Vagina (tissue), 2 donors: ENCODE measurements at regions not wholly inside any gene's neighbourhood (a gene's known extent, or its start where the extent isn't known, plus 50 kb on each side); places are given as distances from the start of the nearest gene placed in this dataset.

Source experiments
- POLR2A ChIP-seq, 2 donors: fragments of 450-650 bp; IDR thresholded peaks; one replicate each; pipeline ENCODE4 v1.6.1; 2017; ENCODE audit warnings: antibody characterized with exemption in 2 of 2, mild to moderate bottlenecking in 2 of 2, moderate library complexity in 2 of 2
- POLR2AphosphoS5 ChIP-seq, 2 donors: sonication (generic); formaldehyde crosslinking; IDR thresholded peaks; one replicate each; pipeline ENCODE4 v1.9.0; 2017; ENCODE audit warnings: antibody characterized with exemption in 2 of 2, mild to moderate bottlenecking in 2 of 2, low read depth in 1 of 2; ENCODE audit not compliant: insufficient read depth in 1 of 2
- TF ChIP-seq, protein P1 (sequence below), 3 experiments: fragments of 450-650 bp in 2 of 3; fragments of 200-600 bp in 1 of 3; sonication (generic) in 1 of 3; IDR thresholded peaks; one replicate each; pipeline ENCODE4 v1.5.1; 2017 to 2019; ENCODE audit warnings: antibody characterized with exemption in 3 of 3, mild to moderate bottlenecking in 2 of 3, moderate library complexity in 2 of 3

- no peak for TF ChIP-seq POLR2A (IDR thresholded peaks at IDR 0.05)
- TF ChIP-seq, protein P1, sequence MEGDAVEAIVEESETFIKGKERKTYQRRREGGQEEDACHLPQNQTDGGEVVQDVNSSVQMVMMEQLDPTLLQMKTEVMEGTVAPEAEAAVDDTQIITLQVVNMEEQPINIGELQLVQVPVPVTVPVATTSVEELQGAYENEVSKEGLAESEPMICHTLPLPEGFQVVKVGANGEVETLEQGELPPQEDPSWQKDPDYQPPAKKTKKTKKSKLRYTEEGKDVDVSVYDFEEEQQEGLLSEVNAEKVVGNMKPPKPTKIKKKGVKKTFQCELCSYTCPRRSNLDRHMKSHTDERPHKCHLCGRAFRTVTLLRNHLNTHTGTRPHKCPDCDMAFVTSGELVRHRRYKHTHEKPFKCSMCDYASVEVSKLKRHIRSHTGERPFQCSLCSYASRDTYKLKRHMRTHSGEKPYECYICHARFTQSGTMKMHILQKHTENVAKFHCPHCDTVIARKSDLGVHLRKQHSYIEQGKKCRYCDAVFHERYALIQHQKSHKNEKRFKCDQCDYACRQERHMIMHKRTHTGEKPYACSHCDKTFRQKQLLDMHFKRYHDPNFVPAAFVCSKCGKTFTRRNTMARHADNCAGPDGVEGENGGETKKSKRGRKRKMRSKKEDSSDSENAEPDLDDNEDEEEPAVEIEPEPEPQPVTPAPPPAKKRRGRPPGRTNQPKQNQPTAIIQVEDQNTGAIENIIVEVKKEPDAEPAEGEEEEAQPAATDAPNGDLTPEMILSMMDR (IDR thresholded peaks at IDR 0.05): no peak
- no peak for TF ChIP-seq POLR2AphosphoS5 (IDR thresholded peaks at IDR 0.05; ENCODE audit: insufficient read depth in 1 of 2, low read depth in 1 of 2)
Observed at GRCh38 chr13:73998631-73999030, 135.6 kb downstream of the KLF12 start.
